C4-2B (cell line): ENCODE measurements at regions not wholly inside any gene's neighbourhood (a gene's known extent, or its start where the extent isn't known, plus 50 kb on each side); places are given as distances from the start of the nearest gene placed in this dataset.

Experiments used
- CTCF ChIP-seq: fragments of 450-650 bp; conservative IDR thresholded peaks from 2 replicates; pipeline ENCODE4 v1.5.1; 2017; ENCODE audit warnings: mild to moderate bottlenecking
- ZFX ChIP-seq: fragments of 450-650 bp; IDR thresholded peaks from 2 replicates; pipeline ENCODE4 v1.6.1; 2017

GRCh38 chr15:20352241-20353200 is 189.1 kb downstream of the GOLGA6L6 start:
- no peak for TF ChIP-seq ZFX
- no peak for TF ChIP-seq CTCF
